GM19238 (cell line): ENCODE measurements at regions not wholly inside any gene's neighbourhood (a gene's known extent, or its start where the extent isn't known, plus 50 kb on each side); places are given as distances from the start of the nearest gene placed in this dataset.

Source experiments
- DNase-seq: peaks from one replicate; pipeline ENCODE4 v3.0.0; 2011; ENCODE audit warnings: low spot score; ENCODE audit not compliant: insufficient read length

GRCh38 chr10:31263903-31264302 is 55.1 kb upstream of the ZEB1 start:
- no peak for DNase-seq

GRCh38 chr10:31268444-31269303 is 50.3 kb upstream of the ZEB1 start:
- no peak for DNase-seq
